ENCODE measurements at regions not wholly inside any gene's neighbourhood (a gene's known extent, or its start where the extent isn't known, plus 50 kb on each side); places are given as distances from the start of the nearest gene placed in this dataset.

GRCh38 chr2:161547130-161547529, 77.1 kb upstream of the SLC4A10 start:
- Histone ChIP-seq H3K36me3 (ENCODE audit: control insufficient read depth, insufficient read depth, low read length) (no peaks in the 10 kb centered on the region), H3K4me3 (ENCODE audit: low read length) (no peak overlapping the region), H3K4me1 (ENCODE audit: control insufficient read depth, insufficient read depth, low read length) (no peaks in the 10 kb centered on the region), H3K27me3 (ENCODE audit: control insufficient read depth, insufficient read depth, low read length) (no peaks in the 10 kb centered on the region), H3K9me3 (ENCODE audit: control insufficient read depth, insufficient read depth, low read length) (no peaks in the 10 kb centered on the region), H3K27ac (ENCODE audit: low read length) (no peak overlapping the region)
- no peak for TF ChIP-seq CTCF (IDR thresholded peaks at IDR 0.05)
- H3K27ac Mint-ChIP-seq, result no peak overlapping the region
- H3K9me3 Mint-ChIP-seq, result no peaks in the 10 kb centered on the region
- WGBS (ENCODE audit: insufficient coverage), result 87% methylated on average over 4 of the region's 4 CpGs
- no peaks in the 10 kb centered on the region for H3K36me3 Mint-ChIP-seq
- no peaks in the 10 kb centered on the region for H3K4me1 Mint-ChIP-seq
- no peak for ATAC-seq
- no peak overlapping the region for H3K4me3 Mint-ChIP-seq
- H3K27me3 Mint-ChIP-seq (ENCODE audit: low read depth in 2 of 2), result no peaks in the 10 kb centered on the region
- DNase-seq, result no peak
- intact Hi-C loops (cut with micrococcal nuclease), result no loop called here

- no peak for TF ChIP-seq CTCF (IDR thresholded peaks at IDR 0.05)
- Mint-ChIP-seq H3K4me3 (no peak overlapping the region), H3K36me3 (no peaks in the 10 kb centered on the region), H3K4me1 (no peaks in the 10 kb centered on the region), H3K27me3 (ENCODE audit: low read depth in 2 of 2) (peaks cover 0 to 3% of the 10 kb centered on the region in 2 donors), H3K27ac (no peak overlapping the region), H3K9me3 (peaks cover 0 to 4% of the 10 kb centered on the region in 2 donors)
- ATAC-seq (no peak), DNase-seq (no peak)
- Histone ChIP-seq H3K4me1 (ENCODE audit: control insufficient read depth, insufficient read depth, low read length) (no peaks in the 10 kb centered on the region), H3K4me3 (ENCODE audit: low read length) (no peak overlapping the region), H3K9me3 (ENCODE audit: control insufficient read depth, insufficient read depth, low read length) (no peaks in the 10 kb centered on the region), H3K36me3 (ENCODE audit: control insufficient read depth, insufficient read depth, low read length) (no peaks in the 10 kb centered on the region), H3K27me3 (ENCODE audit: control insufficient read depth, insufficient read depth, low read length) (no peaks in the 10 kb centered on the region), H3K27ac (ENCODE audit: low read length) (no peak overlapping the region)
- intact Hi-C loops (cut with micrococcal nuclease), result no loop called here
- WGBS (ENCODE audit: insufficient coverage), result no CpG with 5 or more reads among the region's 1 CpG
These were observed 72.2 kb upstream of the SLC4A10 start for GRCh38 chr2:161552015-161552414.

- 93% methylated on average over 3 of the region's 3 CpGs for WGBS (ENCODE audit: insufficient coverage)
- Mint-ChIP-seq H3K27me3 (ENCODE audit: low read depth in 2 of 2) (peaks cover 0 to 5% of the 10 kb centered on the region in 2 donors), H3K9me3 (peaks cover 3 to 6% of the 10 kb centered on the region in 2 donors), H3K27ac (no peak overlapping the region), H3K4me1 (no peaks in the 10 kb centered on the region), H3K36me3 (no peaks in the 10 kb centered on the region), H3K4me3 (no peak overlapping the region)
- TF ChIP-seq CTCF (IDR thresholded peaks at IDR 0.05), result no peak
- intact Hi-C loops (cut with micrococcal nuclease), result no loop called here
- ATAC-seq, result no peak
- DNase-seq, result no peak
- H3K27me3 ChIP-seq (ENCODE audit: control insufficient read depth, insufficient read depth, low read length), result peaks cover 3% of the 10 kb centered on the region
- no peak overlapping the region for H3K27ac ChIP-seq (ENCODE audit: low read length)
- H3K36me3 ChIP-seq (ENCODE audit: control insufficient read depth, insufficient read depth, low read length), result no peaks in the 10 kb centered on the region
- H3K4me1 ChIP-seq (ENCODE audit: control insufficient read depth, insufficient read depth, low read length), result no peaks in the 10 kb centered on the region
- no peaks in the 10 kb centered on the region for H3K9me3 ChIP-seq (ENCODE audit: control insufficient read depth, insufficient read depth, low read length)
- no peak overlapping the region for H3K4me3 ChIP-seq (ENCODE audit: low read length)
These were observed 68.4 kb upstream of the SLC4A10 start for GRCh38 chr2:161555826-161556225.

GRCh38 chr2:161556440-161556839, 67.8 kb upstream of the SLC4A10 start:
- Histone ChIP-seq H3K27me3 (ENCODE audit: control insufficient read depth, insufficient read depth, low read length) (peaks cover 3% of the 10 kb centered on the region), H3K36me3 (ENCODE audit: control insufficient read depth, insufficient read depth, low read length) (no peaks in the 10 kb centered on the region), H3K4me3 (ENCODE audit: low read length) (no peak overlapping the region), H3K4me1 (ENCODE audit: control insufficient read depth, insufficient read depth, low read length) (no peaks in the 10 kb centered on the region), H3K9me3 (ENCODE audit: control insufficient read depth, insufficient read depth, low read length) (peaks cover 2% of the 10 kb centered on the region), H3K27ac (ENCODE audit: low read length) (no peak overlapping the region)
- H3K27me3 Mint-ChIP-seq (ENCODE audit: low read depth in 2 of 2), result peaks cover 0 to 5% of the 10 kb centered on the region in 2 donors
- no peaks in the 10 kb centered on the region for H3K4me1 Mint-ChIP-seq
- H3K36me3 Mint-ChIP-seq, result no peaks in the 10 kb centered on the region
- no peak for TF ChIP-seq CTCF (IDR thresholded peaks at IDR 0.05)
- WGBS (ENCODE audit: insufficient coverage), result no CpG with 5 or more reads among the region's 2 CpGs
- intact Hi-C loops (cut with micrococcal nuclease), result no loop called here
- no peak overlapping the region for H3K4me3 Mint-ChIP-seq
- ATAC-seq, result no peak
- H3K27ac Mint-ChIP-seq, result no peak overlapping the region
- peaks cover 3 to 6% of the 10 kb centered on the region in 2 donors for H3K9me3 Mint-ChIP-seq
- no peak for DNase-seq

All from natural killer cell (primary cell).